ENCODE measurements at regions not wholly inside any gene's neighbourhood (a gene's known extent, or its start where the extent isn't known, plus 50 kb on each side); places are given as distances from the start of the nearest gene placed in this dataset.

DNA sequence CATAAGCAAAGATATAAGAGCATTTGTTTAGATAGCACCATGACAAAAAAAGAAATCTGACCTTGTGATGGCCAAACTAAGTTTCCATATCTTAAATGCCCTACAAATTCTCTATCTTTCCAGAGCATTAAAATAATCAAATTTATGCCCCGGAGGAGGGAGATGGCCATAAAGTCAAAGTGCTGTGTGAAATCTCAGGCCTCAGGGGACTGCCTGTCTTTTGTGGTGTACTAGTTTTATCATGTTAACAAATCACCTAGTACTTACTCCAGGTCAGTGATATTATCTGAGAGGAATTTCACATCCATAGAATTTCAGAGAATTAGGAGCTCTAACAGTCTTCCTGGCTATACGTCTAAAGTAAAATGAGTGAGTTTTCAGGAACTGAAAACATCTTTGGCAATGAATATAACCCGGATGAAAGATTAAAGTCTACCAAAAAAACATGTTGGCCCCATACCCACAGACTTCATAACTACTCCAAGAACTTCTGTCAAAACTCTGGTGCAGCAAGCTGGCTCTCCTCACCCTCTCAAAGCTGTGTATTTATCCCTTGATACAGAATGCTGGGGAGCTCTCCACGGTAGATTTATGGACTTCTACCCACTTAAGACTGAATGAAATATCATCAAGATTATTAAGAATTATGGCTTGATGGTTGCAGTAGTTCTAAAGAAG is 682.8 kb downstream of the SORCS1 start:
- Histone ChIP-seq H3K27ac (ENCODE audit: low read depth, low read length) (no peak overlapping the region), H3K79me2 (ENCODE audit: control insufficient read depth, low read length) (no peaks in the 10 kb centered on the region), H3K9me2 (replicated peaks; ENCODE audit: control insufficient read depth, low read length) (no peaks in the 10 kb centered on the region), H3K9me3 (ENCODE audit: control insufficient read depth, insufficient read depth, low read length) (no peaks in the 10 kb centered on the region), H3K4me2 (ENCODE audit: low read length) (no peak overlapping the region), H3F3A (ENCODE audit: control insufficient read depth, insufficient read depth) (no peaks in the 10 kb centered on the region), H4K20me1 (ENCODE audit: control insufficient read depth, insufficient read depth, low read depth, low read length) (no peaks in the 10 kb centered on the region), H3K4me1 (ENCODE audit: control insufficient read depth, low read length) (no peaks in the 10 kb centered on the region), H3K36me3 (ENCODE audit: control insufficient read depth, low read length) (no peaks in the 10 kb centered on the region), H3K27me3 (ENCODE audit: control insufficient read depth, low read length) (no peaks in the 10 kb centered on the region), H3K4me3 (ENCODE audit: low read length) (no peak overlapping the region)
- no peak for TF ChIP-seq EZH2phosphoT487 (IDR thresholded peaks at IDR 0.05; ENCODE audit: borderline replicate concordance, low read length)
- TF ChIP-seq, protein P1, sequence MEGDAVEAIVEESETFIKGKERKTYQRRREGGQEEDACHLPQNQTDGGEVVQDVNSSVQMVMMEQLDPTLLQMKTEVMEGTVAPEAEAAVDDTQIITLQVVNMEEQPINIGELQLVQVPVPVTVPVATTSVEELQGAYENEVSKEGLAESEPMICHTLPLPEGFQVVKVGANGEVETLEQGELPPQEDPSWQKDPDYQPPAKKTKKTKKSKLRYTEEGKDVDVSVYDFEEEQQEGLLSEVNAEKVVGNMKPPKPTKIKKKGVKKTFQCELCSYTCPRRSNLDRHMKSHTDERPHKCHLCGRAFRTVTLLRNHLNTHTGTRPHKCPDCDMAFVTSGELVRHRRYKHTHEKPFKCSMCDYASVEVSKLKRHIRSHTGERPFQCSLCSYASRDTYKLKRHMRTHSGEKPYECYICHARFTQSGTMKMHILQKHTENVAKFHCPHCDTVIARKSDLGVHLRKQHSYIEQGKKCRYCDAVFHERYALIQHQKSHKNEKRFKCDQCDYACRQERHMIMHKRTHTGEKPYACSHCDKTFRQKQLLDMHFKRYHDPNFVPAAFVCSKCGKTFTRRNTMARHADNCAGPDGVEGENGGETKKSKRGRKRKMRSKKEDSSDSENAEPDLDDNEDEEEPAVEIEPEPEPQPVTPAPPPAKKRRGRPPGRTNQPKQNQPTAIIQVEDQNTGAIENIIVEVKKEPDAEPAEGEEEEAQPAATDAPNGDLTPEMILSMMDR (IDR thresholded peaks at IDR 0.05; ENCODE audit: low read depth, low read length, poor library complexity, severe bottlenecking) = no peak

GRCh38 chr10:106479636-106480035 is 684.9 kb downstream of the SORCS1 start:
- Histone ChIP-seq H3K4me2 (ENCODE audit: low read length) (no peak overlapping the region), H3K4me1 (ENCODE audit: control insufficient read depth, low read length) (no peaks in the 10 kb centered on the region), H3K79me2 (ENCODE audit: control insufficient read depth, low read length) (no peaks in the 10 kb centered on the region), H3K9me2 (replicated peaks; ENCODE audit: control insufficient read depth, low read length) (no peaks in the 10 kb centered on the region), H3K9me3 (ENCODE audit: control insufficient read depth, insufficient read depth, low read length) (no peaks in the 10 kb centered on the region), H3K36me3 (ENCODE audit: control insufficient read depth, low read length) (no peaks in the 10 kb centered on the region), H3K4me3 (ENCODE audit: low read length) (no peak overlapping the region), H3F3A (ENCODE audit: control insufficient read depth, insufficient read depth) (no peaks in the 10 kb centered on the region), H4K20me1 (ENCODE audit: control insufficient read depth, insufficient read depth, low read depth, low read length) (no peaks in the 10 kb centered on the region), H3K27ac (ENCODE audit: low read depth, low read length) (no peak overlapping the region), H3K27me3 (ENCODE audit: control insufficient read depth, low read length) (no peaks in the 10 kb centered on the region)
- TF ChIP-seq EZH2phosphoT487 (IDR thresholded peaks at IDR 0.05; ENCODE audit: borderline replicate concordance, low read length) = no peak
- TF ChIP-seq, protein P1 (IDR thresholded peaks at IDR 0.05; ENCODE audit: low read depth, low read length, poor library complexity, severe bottlenecking) = no peak

DNA sequence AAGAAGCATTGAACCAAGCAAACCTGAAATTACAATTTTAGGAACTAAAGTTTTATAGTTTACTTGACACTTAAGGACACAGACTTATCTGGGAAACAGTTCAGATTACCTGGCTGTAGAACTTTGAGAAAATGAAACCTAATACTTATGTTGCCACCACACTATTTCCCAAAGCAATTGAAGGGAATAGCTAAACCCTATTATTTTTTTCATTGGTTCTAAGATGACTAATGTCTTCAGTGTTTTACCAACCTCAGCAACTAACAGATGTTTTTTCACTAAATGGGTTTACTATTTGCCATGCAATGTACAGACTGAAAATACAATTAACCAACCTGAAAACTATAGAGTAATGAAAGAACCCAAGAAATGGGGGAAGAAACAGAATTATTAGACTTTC is 689.6 kb downstream of the SORCS1 start:
- H4K20me1 ChIP-seq (ENCODE audit: control insufficient read depth, insufficient read depth, low read depth, low read length) = no peaks in the 10 kb centered on the region
- no peaks in the 10 kb centered on the region for H3K79me2 ChIP-seq (ENCODE audit: control insufficient read depth, low read length)
- H3K9me3 ChIP-seq (ENCODE audit: control insufficient read depth, insufficient read depth, low read length) = no peaks in the 10 kb centered on the region
- TF ChIP-seq, protein P1 (IDR thresholded peaks at IDR 0.05; ENCODE audit: low read depth, low read length, poor library complexity, severe bottlenecking) = no peak
- TF ChIP-seq EZH2phosphoT487 (IDR thresholded peaks at IDR 0.05; ENCODE audit: borderline replicate concordance, low read length) = no peak
- H3K4me1 ChIP-seq (ENCODE audit: control insufficient read depth, low read length) = no peaks in the 10 kb centered on the region
- no peak overlapping the region for H3K4me2 ChIP-seq (ENCODE audit: low read length)
- no peaks in the 10 kb centered on the region for H3K36me3 ChIP-seq (ENCODE audit: control insufficient read depth, low read length)
- no peaks in the 10 kb centered on the region for H3F3A ChIP-seq (ENCODE audit: control insufficient read depth, insufficient read depth)
- no peak overlapping the region for H3K4me3 ChIP-seq (ENCODE audit: low read length)
- H3K27ac ChIP-seq (ENCODE audit: low read depth, low read length) = no peak overlapping the region
- H3K9me2 ChIP-seq (replicated peaks; ENCODE audit: control insufficient read depth, low read length) = no peaks in the 10 kb centered on the region
- H3K27me3 ChIP-seq (ENCODE audit: control insufficient read depth, low read length) = no peaks in the 10 kb centered on the region
